ENCODE measurements at regions not wholly inside any gene's neighbourhood (a gene's known extent, or its start where the extent isn't known, plus 50 kb on each side); places are given as distances from the start of the nearest gene placed in this dataset.

GRCh38 chr3:62968128-62968527 is 92.9 kb upstream of the CADPS start:
- DNase-seq (ENCODE audit: missing footprints): no peak
- intact Hi-C loops (cut with DNase I): no loop called here
- no peak for ATAC-seq

GRCh38 chr3:62970648-62971047 is 95.4 kb upstream of the CADPS start:
- DNase-seq (ENCODE audit: missing footprints) (no peak), ATAC-seq (no peak)
- intact Hi-C loops (cut with DNase I): no loop called here

GRCh38 chr3:62975566-62975965 is 100.3 kb upstream of the CADPS start:
- ATAC-seq: no peak
- DNase-seq (ENCODE audit: missing footprints): no peak
- intact Hi-C loops (cut with DNase I): no loop called here

GRCh38 chr3:62981962-62982361 is 106.7 kb upstream of the CADPS start:
- intact Hi-C loops (cut with DNase I): no loop called here
- DNase-seq (ENCODE audit: missing footprints) (no peak), ATAC-seq (no peak)

GRCh38 chr3:62982795-62983455 is 107.7 kb upstream of the CADPS start:
- no peak for ATAC-seq
- intact Hi-C loops (cut with DNase I): no loop called here

GRCh38 chr3:62986061-62986460 is 110.8 kb upstream of the CADPS start:
- no peak for ATAC-seq
- DNase-seq (ENCODE audit: missing footprints): no peak
- intact Hi-C loops (cut with DNase I): no loop called here

More at GRCh38 chr3:62982795-62983455, 107.7 kb upstream of the CADPS start:
- DNase-seq (ENCODE audit: missing footprints): no peak

- ATAC-seq: no peak
- intact Hi-C loops (cut with DNase I): no loop called here
- no peak for DNase-seq (ENCODE audit: missing footprints)
These were observed 112.5 kb upstream of the CADPS start for GRCh38 chr3:62987721-62988120.

- no peak for DNase-seq (ENCODE audit: missing footprints)
- intact Hi-C loops (cut with DNase I): no loop called here
- ATAC-seq: no peak
These were observed 115.6 kb upstream of the CADPS start for GRCh38 chr3:62990704-62991413.

- intact Hi-C loops (cut with DNase I): no loop called here
- ATAC-seq (no peak), DNase-seq (ENCODE audit: missing footprints) (no peak)
These were observed 117.3 kb upstream of the CADPS start for GRCh38 chr3:62992520-62992919.

GRCh38 chr3:62995119-62995518 is 119.9 kb upstream of the CADPS start:
- intact Hi-C loops (cut with DNase I): no loop called here
- DNase-seq (ENCODE audit: missing footprints): no peak
- no peak for ATAC-seq

GRCh38 chr3:62995530-62995929 is 120.3 kb upstream of the CADPS start:
- intact Hi-C loops (cut with DNase I): no loop called here
- no peak for ATAC-seq
- no peak for DNase-seq (ENCODE audit: missing footprints)

- DNase-seq (ENCODE audit: missing footprints) (no peak), ATAC-seq (no peak)
- intact Hi-C loops (cut with DNase I): no loop called here
These were observed 122.2 kb upstream of the CADPS start for GRCh38 chr3:62997369-62997768.

GRCh38 chr3:62999158-62999557 is 123.9 kb upstream of the CADPS start:
- no peak for ATAC-seq
- DNase-seq (ENCODE audit: missing footprints): no peak
- intact Hi-C loops (cut with DNase I): no loop called here

GRCh38 chr3:62999791-63000190 is 124.6 kb upstream of the CADPS start:
- intact Hi-C loops (cut with DNase I): no loop called here
- ATAC-seq (no peak), DNase-seq (ENCODE audit: missing footprints) (no peak)

GRCh38 chr3:63004448-63004847 is 129.2 kb upstream of the CADPS start:
- intact Hi-C loops (cut with DNase I): no loop called here
- DNase-seq (ENCODE audit: missing footprints): no peak
- ATAC-seq: no peak

GRCh38 chr3:63015614-63016309 is 140.5 kb upstream of the CADPS start:
- ATAC-seq (no peak), DNase-seq (ENCODE audit: missing footprints) (peak; percentile 52)
- intact Hi-C loops (cut with DNase I): no loop called here

GRCh38 chr3:63022114-63022513 is 146.9 kb upstream of the CADPS start:
- intact Hi-C loops (cut with DNase I): no loop called here
- DNase-seq (ENCODE audit: missing footprints) (no peak), ATAC-seq (no peak)

- ATAC-seq: no peak
- DNase-seq (ENCODE audit: missing footprints): no peak
- intact Hi-C loops (cut with DNase I): no loop called here
These were observed 151.5 kb upstream of the CADPS start for GRCh38 chr3:63026722-63027121.

GRCh38 chr3:63029326-63029725 is 154.1 kb upstream of the CADPS start:
- DNase-seq (ENCODE audit: missing footprints) (no peak), ATAC-seq (no peak)
- intact Hi-C loops (cut with DNase I): no loop called here

- intact Hi-C loops (cut with DNase I): no loop called here
- ATAC-seq (no peak), DNase-seq (ENCODE audit: missing footprints) (no peak)
These were observed 154.7 kb upstream of the CADPS start for GRCh38 chr3:63029921-63030320.
